ENCODE measurements at regions not wholly inside any gene's neighbourhood (a gene's known extent, or its start where the extent isn't known, plus 50 kb on each side); places are given as distances from the start of the nearest gene placed in this dataset.
"Not testable (repeated sequence)": the region's sequence is repeated elsewhere in the genome, so short reads cannot be mapped to it uniquely, and the experiment has no call there.

- intact Hi-C loops (cut with micrococcal nuclease) = not testable (repeated sequence)
Observed at GRCh38 chr5:134471858-134472449, 53.5 kb upstream of the JADE2 start.

GRCh38 chr5:134468921-134469400 is 56.5 kb upstream of the JADE2 start:
- intact Hi-C loops (cut with micrococcal nuclease) = no loop called here

DNA sequence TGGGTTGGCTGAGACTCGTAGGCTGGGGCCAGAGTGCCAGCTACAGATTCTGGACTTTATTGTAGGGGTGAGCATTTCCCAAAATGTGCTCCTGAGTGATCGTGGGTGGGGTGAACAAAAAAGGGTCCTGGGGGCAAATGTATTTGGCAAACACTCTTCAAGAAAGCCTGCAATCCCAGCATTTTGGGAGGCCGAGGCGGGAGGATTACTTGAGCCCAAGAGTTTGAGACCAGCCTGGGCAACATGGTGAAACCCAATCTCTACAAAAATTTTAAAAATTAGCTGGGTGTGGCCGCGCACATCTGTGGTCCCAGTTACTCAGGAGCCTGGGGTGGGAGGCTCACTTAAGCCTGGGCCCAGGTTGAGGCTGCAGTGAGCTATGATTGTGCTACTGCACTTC is 55.5 kb upstream of the CDKN2AIPNL start:
- intact Hi-C loops (cut with micrococcal nuclease) = loop anchor here (2.0 kb wide), 1 partner anchor 36 kb away; no protein-coding TSS in a partner anchor

DNA sequence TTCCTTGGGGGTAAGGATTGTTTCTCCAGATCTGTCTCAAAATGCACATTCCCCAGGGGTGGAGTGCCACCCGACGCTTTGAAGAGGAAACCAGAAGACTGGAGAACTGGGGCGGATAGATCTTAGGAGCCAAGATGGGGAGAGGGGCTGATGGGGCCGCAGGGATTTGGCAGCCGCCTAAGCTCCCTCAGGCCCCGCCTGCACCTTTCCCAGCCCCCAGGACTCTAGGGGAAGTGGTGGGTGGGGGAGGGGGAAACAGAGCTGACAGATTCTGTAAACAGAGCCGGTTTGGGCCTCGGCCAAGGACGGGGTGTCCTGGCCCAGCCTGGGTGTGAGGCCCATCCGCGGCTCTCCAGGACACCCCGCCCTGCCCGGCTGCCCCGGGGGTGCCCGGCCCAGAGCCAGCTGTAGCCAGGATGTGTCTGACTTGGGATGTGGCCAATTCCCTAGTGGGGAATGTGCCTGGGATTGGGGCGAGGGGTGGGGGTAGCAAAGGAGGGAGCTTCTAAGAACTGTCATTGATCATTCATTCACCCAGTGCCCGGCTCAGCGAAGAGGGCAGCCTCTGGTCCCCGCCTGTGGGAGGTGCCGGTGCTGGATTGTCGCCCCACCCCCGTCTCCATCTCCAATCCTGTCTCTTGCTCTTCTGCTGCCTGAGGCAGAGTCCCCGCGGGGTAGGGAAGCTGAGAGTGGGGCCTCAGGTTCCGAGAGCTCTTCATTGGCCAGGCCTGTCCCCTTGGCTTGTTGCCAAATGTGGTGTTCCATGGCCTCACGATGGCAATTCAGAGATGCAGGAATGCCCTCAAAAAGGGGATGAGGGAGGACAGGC is 54.8 kb upstream of the CDKN2AIPNL start:
- intact Hi-C loops (cut with micrococcal nuclease) = loop anchor here (2.0 kb wide), 1 partner anchor 36 kb away; no protein-coding TSS in a partner anchor

GRCh38 chr5:134465816-134466240 is 54.1 kb upstream of the CDKN2AIPNL start:
- intact Hi-C loops (cut with micrococcal nuclease) = loop anchor here (1.0 to 2.0 kb wide), 3 partner anchors 37 to 94 kb away; partner anchors contain the start of gene JADE2

GRCh38 chr5:134464988-134465815 is 53.5 kb upstream of the CDKN2AIPNL start:
- intact Hi-C loops (cut with micrococcal nuclease) = loop anchor here (1.0 kb wide), 2 partner anchors 60 to 93 kb away; partner anchors contain the start of gene JADE2

GRCh38 chr5:134463991-134464760 is 52.5 kb upstream of the CDKN2AIPNL start:
- intact Hi-C loops (cut with micrococcal nuclease) = no loop called here

DNA sequence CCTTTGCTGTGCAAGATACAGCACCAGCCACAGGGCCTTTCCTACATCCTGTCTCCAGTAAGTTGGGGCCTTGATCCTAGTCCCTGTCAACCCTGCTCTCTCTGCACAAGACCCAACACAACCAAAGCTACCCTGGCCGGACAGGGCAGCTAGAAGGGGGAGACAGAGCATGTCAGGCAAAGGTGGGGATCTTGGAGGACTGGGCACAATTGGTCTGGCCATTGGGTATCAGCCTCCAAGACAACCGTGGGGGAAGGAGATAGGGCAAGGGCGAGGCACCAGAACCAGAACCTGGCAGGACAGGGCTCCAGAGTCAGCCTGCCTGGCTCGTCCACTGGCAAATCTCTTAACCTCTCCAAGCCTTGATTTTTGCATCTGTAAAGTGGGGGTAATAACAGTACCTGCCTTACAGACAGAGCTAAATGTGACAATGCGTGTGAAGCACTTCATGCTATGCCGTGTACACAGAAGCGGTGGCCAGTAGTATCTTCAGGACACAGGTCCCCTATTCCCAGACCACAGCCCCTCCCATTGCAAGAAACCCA is 51.6 kb upstream of the CDKN2AIPNL start:
- intact Hi-C loops (cut with micrococcal nuclease) = no loop called here

DNA sequence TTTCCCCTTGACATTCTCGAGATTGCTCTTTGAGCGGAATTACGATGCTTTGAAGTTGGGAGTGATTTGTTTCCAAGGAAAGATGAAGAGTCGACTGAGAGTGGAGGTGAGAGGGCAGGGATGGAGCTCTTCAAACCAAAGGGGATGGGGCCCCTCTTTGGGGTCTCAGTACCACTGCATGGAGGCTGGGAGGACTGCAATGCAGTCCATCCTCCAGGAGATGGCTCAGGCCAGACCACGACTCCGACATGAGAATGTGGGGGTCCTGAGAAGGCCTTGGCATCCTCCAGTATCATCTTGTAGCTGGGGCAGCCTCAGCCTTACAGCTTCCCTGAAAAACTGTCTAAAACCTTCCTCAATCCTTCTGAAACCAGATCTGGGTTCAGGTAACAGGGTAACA is 51.1 kb upstream of the CDKN2AIPNL start:
- intact Hi-C loops (cut with micrococcal nuclease) = no loop called here

GRCh38 chr5:134462047-134462575 is 50.4 kb upstream of the CDKN2AIPNL start:
- intact Hi-C loops (cut with micrococcal nuclease) = no loop called here
